ENCODE measurements at regions not wholly inside any gene's neighbourhood (a gene's known extent, or its start where the extent isn't known, plus 50 kb on each side); places are given as distances from the start of the nearest gene placed in this dataset.
A peak's percentile ranks its signal among the peaks of the same experiment; 100 is the strongest.

GRCh38 chr12:92528586-92528985 is 174.2 kb upstream of the PLEKHG7 start:
- no peak for DNase-seq

- DNase-seq, result no peak
Measured at GRCh38 chr12:92528097-92528496, 174.7 kb upstream of the PLEKHG7 start.

- no peak for DNase-seq
Measured at GRCh38 chr12:92524489-92524888, 178.3 kb upstream of the PLEKHG7 start.

- no peak for DNase-seq
Measured at GRCh38 chr12:92520511-92520910, 182.3 kb upstream of the PLEKHG7 start.

GRCh38 chr12:92519284-92519683 is 183.5 kb upstream of the PLEKHG7 start:
- DNase-seq, result no peak

DNA sequence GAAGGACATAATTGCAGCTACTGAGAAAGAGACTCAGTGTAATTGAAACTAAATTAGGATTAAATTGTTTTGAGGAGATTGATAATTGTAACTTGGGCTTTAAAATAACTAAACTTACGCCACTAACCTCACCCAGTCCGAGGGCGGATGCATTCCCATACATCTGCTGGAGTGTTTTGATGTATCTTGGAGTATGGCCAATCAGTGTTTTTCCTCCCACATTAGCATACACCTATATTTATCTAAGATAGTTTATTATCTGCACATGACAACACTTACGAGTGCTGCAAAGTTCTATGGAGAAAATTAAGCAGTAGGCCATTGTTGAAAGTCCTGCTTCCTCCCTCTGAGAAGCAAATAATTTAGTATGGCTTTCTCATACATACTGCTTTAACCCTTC is 184.7 kb upstream of the PLEKHG7 start:
- DNase-seq, result no peak

GRCh38 chr12:92516277-92516600 is 186.6 kb upstream of the PLEKHG7 start:
- no peak for DNase-seq

DNA sequence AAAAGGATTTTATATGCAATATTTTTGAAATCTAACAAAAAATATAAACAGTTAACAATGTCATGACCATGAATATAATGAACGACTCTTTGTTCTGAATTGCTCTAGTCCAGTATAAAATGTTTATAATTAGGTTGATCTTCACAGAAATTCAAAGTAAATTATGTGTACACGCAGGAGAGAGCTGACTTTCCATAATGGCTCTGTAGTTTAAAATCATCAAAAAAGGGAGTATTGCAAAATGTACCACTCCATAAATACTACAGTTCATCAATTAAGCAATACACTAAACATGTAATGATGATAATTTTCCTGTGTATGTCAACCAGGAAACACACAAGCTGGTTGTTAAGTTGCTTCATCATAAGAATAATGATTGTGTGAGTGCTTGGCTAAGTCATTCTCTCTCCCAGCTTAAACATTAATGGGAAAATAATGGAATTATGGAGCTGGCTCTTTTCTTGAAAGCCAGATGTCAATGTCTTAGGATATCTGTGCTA is 189.5 kb upstream of the PLEKHG7 start:
- no peak for DNase-seq

- no peak for DNase-seq
Measured at GRCh38 chr12:92511786-92512185, 191.0 kb upstream of the PLEKHG7 start.

- no peak for DNase-seq
Measured at GRCh38 chr12:92509156-92509738, 193.5 kb upstream of the PLEKHG7 start.

GRCh38 chr12:92506891-92507290 is 195.9 kb upstream of the PLEKHG7 start:
- no peak for DNase-seq

GRCh38 chr12:92506460-92506859 is 196.3 kb upstream of the PLEKHG7 start:
- DNase-seq, result peak; percentile 13

DNA sequence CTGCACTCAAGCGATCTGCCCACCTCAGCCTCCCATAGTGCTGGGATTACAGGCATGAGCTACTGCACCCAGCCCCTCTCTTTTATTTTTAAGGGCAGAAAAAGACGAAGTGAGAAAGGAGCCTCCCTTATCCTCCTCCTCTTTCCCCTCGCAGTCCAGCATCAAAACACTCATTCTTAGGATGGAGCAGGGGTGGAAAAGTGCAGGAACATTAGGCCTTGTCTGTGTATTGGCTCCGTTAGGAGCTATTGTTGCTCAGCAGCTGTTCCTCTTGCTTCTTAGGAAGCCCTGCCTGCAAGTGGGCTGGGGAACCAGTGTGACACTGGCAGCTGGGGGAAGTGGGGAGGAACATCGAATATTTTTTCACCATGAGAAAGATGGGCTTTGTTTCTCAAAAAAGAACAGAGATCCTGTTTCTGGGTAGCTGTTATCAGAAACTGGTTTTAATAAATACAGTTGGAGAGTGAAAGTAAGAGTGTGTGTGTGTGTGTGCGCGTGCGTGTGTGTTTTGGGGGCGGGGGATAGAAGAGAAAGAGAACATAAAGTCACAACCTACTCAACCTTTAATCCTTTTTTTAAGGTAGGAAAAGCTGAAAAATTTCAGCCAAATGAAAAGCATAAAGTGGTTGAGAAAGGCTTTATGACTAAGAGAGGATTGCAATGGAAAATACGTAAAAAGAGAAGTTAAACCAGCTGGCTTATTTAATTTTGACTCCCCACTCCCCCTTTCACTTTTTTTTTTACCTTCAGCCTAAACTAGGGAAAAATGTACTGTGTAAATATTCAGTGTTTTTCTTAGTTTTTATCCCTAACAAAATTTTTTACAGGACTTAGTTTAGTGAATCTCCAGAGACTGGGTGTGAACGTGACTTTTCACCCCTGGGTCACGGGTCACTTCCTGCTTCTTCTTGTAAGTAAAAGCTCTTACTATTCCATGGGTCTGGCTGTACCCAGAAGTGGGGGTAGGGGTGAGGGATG is 197.2 kb upstream of the PLEKHG7 start:
- peak; percentile 62 for DNase-seq

DNA sequence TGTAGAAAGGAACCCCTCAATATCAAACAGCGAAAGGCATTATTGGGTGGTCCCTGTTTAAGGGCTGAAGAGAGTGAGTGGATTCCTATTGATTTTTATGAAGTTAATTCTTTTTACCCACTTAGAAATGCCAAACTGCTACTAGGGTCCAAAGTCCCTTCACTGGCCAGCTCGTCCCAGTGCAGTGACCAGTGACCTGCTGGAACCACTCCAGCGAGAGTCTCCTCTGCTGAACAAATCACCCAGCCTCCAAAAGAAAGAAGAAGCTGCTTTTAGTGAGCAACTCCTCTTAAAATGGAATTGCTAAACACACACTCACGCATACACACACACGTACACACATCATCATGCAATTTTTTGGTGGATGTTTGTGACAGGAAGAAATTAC is 198.2 kb upstream of the PLEKHG7 start:
- no peak for DNase-seq

GRCh38 chr12:92503971-92504593 is 198.7 kb upstream of the PLEKHG7 start:
- DNase-seq, result no peak

DNA sequence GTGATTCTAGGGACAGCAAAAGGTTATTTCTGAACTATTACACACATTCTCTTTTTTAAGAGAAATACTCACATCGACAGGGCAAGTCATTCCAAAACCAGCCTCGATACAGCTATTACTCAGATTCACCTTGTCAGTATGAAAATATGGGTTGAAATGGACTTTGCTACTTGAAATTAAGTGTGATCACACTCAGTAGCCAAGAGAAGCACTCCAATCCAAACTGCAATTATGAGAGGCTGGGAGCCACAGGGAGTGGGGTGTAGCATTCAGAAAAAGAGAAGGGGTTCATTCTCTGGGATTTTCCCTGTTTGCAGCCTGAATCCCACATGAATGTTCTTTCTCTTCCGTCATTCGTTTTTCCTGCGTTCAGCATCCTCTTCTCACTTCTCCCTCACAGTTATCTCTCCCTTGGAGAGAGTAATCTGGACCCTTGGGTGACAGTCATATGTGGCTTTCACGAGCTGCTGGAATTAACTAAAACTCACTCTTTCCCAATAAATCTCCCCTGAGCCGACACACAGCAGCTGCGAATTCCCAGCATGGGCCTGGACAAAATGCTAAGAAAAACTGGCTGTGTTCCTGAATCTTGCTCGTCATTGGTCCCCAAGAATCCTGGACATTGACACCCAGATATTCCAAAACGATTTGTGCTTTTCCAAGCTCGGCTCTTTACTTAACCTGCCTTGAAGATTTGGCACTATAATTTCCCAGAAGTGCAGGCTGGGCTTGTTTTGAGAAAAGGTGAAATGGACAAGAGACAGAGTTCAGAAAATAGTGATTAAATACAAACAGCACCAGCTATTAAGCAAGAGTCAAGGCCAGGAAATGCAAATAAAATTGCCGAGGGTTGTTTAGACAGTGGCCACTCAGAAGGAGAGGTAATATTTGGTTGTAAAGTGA is 199.5 kb upstream of the PLEKHG7 start:
- DNase-seq, result no peak

- peak; percentile 10 for DNase-seq
Measured at GRCh38 chr12:92502417-92503028, 200.3 kb upstream of the PLEKHG7 start.

DNA sequence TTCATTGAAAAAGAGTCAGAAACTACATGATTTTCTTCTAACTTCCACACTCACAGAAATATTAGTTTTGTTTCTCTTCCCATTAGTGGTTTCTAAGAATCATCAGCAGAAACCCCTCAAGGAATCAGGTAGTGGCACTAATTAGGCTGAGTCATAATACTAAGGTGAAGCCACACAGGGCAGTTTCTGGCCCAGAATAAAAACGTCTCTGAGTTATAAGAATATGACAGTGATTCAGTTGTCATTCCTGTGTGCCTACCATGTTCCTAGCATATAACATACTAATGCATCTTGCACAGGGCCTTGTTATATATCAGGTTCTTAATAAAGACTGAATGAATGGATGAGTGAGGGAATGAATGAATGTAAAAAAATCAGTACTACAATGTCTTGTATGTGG is 206.0 kb upstream of the PLEKHG7 start:
- no peak for DNase-seq

GRCh38 chr12:92495108-92495507 is 207.7 kb upstream of the PLEKHG7 start:
- DNase-seq, result no peak

- DNase-seq, result no peak
Measured at GRCh38 chr12:92493816-92494215, 209.0 kb upstream of the PLEKHG7 start.

- DNase-seq, result no peak
Measured at GRCh38 chr12:92492995-92493394, 209.8 kb upstream of the PLEKHG7 start.

DNA sequence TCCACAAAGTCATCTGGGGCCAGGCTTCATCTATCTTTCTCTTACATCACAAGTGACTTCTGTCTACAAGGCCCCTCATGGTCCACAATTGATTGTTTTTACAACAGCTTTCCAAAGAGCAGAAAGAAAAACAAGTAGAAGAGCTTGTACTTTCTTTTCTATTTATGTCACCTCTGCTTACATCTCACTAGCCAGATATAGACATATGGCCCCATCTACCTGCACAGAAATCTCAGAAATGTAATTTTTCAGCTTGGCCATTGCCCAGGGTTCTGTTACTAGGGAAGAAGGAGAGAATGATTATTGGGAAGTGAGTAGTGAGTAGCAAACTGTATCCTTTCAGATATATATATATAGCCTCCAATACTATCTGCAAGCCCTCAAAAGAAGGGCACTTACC is 210.5 kb upstream of the PLEKHG7 start:
- no peak for DNase-seq

All from dermis blood vessel endothelial cell (primary cell).